Right lobe of liver (tissue), 4 donors: ENCODE measurements at regions not wholly inside any gene's neighbourhood (a gene's known extent, or its start where the extent isn't known, plus 50 kb on each side); places are given as distances from the start of the nearest gene placed in this dataset.

ENCODE experiments used
- POLR2A ChIP-seq: fragments of 450-650 bp; IDR thresholded peaks from one replicate; pipeline ENCODE4 v1.6.1; 2017; ENCODE audit warnings: antibody characterized with exemption, mild to moderate bottlenecking
- TF ChIP-seq, protein P1 (sequence below), 4 donors: fragments of 200-600 bp in 3 of 4; fragments of 450-650 bp in 1 of 4; IDR thresholded peaks; one replicate each; pipeline versions ENCODE4 v1.5.1 to v1.8.0; 2016 to 2022; ENCODE audit warnings: antibody characterized with exemption in 4 of 4, mild to moderate bottlenecking in 2 of 4
- donor health status: DM: no; HTN: no; CAD: no.
- donor health status: DM: no; HTN: no; CAD: no.
- donor health status: DM: no; HTN: yes; CAD: no.

DNA sequence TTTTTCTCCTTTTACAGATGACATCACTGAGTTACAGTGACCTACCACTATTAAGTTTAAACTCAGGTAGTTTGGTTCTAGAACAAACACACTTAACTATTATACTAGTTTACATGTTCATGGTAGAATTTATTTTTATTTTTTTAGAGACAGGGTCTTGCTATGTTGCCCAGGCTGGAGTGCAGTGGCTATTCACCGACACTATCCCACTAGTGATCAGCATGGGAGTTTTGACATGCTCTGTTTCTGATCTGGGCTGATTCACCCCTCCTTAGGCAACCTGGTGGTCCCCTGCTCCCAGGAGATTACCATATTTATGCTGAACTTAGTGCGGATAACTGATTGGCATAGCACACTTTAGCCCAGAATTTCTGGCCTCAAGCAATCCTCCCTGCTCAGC, 66.4 kb upstream of the LTA4H start:
- TF ChIP-seq, protein P1, sequence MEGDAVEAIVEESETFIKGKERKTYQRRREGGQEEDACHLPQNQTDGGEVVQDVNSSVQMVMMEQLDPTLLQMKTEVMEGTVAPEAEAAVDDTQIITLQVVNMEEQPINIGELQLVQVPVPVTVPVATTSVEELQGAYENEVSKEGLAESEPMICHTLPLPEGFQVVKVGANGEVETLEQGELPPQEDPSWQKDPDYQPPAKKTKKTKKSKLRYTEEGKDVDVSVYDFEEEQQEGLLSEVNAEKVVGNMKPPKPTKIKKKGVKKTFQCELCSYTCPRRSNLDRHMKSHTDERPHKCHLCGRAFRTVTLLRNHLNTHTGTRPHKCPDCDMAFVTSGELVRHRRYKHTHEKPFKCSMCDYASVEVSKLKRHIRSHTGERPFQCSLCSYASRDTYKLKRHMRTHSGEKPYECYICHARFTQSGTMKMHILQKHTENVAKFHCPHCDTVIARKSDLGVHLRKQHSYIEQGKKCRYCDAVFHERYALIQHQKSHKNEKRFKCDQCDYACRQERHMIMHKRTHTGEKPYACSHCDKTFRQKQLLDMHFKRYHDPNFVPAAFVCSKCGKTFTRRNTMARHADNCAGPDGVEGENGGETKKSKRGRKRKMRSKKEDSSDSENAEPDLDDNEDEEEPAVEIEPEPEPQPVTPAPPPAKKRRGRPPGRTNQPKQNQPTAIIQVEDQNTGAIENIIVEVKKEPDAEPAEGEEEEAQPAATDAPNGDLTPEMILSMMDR (IDR thresholded peaks at IDR 0.05), result no peak
- TF ChIP-seq POLR2A, result no peak
